ENCODE measurements at regions not wholly inside any gene's neighbourhood (a gene's known extent, or its start where the extent isn't known, plus 50 kb on each side); places are given as distances from the start of the nearest gene placed in this dataset.

GRCh38 chr19:28430214-28430613 is 782.7 kb downstream of the UQCRFS1 start:
- 0% methylated on average over 2 of the region's 2 CpGs for WGBS (ENCODE audit: insufficient coverage, insufficient replicate concordance, low lambda C conversion rate, missing lambda C conversion rate)
- no TSS peak for BruUV-seq (replicated peaks)
- H3K9me3 ChIP-seq (replicated peaks; ENCODE audit: control insufficient read depth, insufficient read depth, low read length): no peaks in the 10 kb centered on the region; the same call in 2 of the 3 replicates
- no peak overlapping the region for H3K4me3 ChIP-seq
- no peak for ATAC-seq
- ChIA-PET RAD21 (ENCODE audit: unreplicated experiment) (no interaction called here), CTCF (interaction anchor here (0.6 to 1.2 kb wide), 2 partner anchors 12 to 415 kb away, joined by 3 read pairs; no protein-coding TSS in a partner anchor), POLR2A (no interaction called here), SMC1A (ENCODE audit: uncharacterized antibody, unreplicated experiment) (interaction anchor here (1.2 to 1.4 kb wide), 2 partner anchors 11 to 90 kb away, joined by 3 to 4 read pairs; no protein-coding TSS in a partner anchor)
- H3K9ac ChIP-seq (ENCODE audit: control insufficient read depth, insufficient read depth, low read length): no peak overlapping the region
- no peak overlapping the region for H2AFZ ChIP-seq (ENCODE audit: control insufficient read depth, low read depth, low read length)
- in situ Hi-C loops (cut with MboI) (no loop called here), intact Hi-C loops (cut with micrococcal nuclease; ENCODE audit: unreplicated experiment) (no loop called here)
- DNase-seq (ENCODE audit: low read depth, low spot score): no peak
- no peak overlapping the region for H3K4me2 ChIP-seq (ENCODE audit: control insufficient read depth, insufficient read depth)
- no peak for FAIRE-seq
- no peaks in the 10 kb centered on the region for H3K36me3 ChIP-seq (ENCODE audit: control insufficient read depth in 2 of 2, insufficient read depth in 2 of 2, low read length in 1 of 2)
- H4K20me1 ChIP-seq (ENCODE audit: control insufficient read depth, insufficient read depth): no peaks in the 10 kb centered on the region
- no peaks in the 10 kb centered on the region for H3K4me1 ChIP-seq (ENCODE audit: control insufficient read depth, insufficient read depth, low read length)
- no peaks in the 10 kb centered on the region for H3K79me2 ChIP-seq (ENCODE audit: control insufficient read depth, insufficient read depth, low read length)
- no peaks in the 10 kb centered on the region for H3K27me3 ChIP-seq (replicated peaks in 1 of 2; ENCODE audit: control insufficient read depth in 2 of 2, insufficient read depth in 2 of 2, low read length in 1 of 2)
- no peak overlapping the region for H3K27ac ChIP-seq (ENCODE audit: control insufficient read depth, insufficient read depth)
- TF ChIP-seq BHLHE40 (IDR thresholded peaks at IDR 0.05; ENCODE audit: borderline replicate concordance in 1 of 2, low read depth in 2 of 2, low read length in 1 of 2): no peak
- TF ChIP-seq BMI1 (IDR thresholded peaks at IDR 0.05; ENCODE audit: borderline replicate concordance): no peak
- TF ChIP-seq SUZ12 (IDR thresholded peaks at IDR 0.05; ENCODE audit: unreplicated experiment): no peak
- TF ChIP-seq NFIC (IDR thresholded peaks at IDR 0.05; ENCODE audit: low read depth, low read length): no peak
- no peak for TF ChIP-seq IKZF2 (IDR thresholded peaks at IDR 0.05)
- TF ChIP-seq ZBTB40 (IDR thresholded peaks at IDR 0.05; ENCODE audit: borderline replicate concordance): no peak
- no peak for TF ChIP-seq ZBTB4 (CRISPR knock-in tag; IDR thresholded peaks at IDR 0.05)
- TF ChIP-seq MYB (IDR thresholded peaks at IDR 0.05; ENCODE audit: borderline replicate concordance, low read depth, low read length): no peak
- TF ChIP-seq RELA (IDR thresholded peaks at IDR 0.05; ENCODE audit: borderline replicate concordance, partially characterized antibody): no peak
- no peak for TF ChIP-seq PBX3 (IDR thresholded peaks at IDR 0.05; ENCODE audit: insufficient replicate concordance, low read depth, low read length)
- no peak for TF ChIP-seq CBFB (IDR thresholded peaks at IDR 0.05; ENCODE audit: low read depth)
- no peak for TF ChIP-seq TCF12 (IDR thresholded peaks at IDR 0.05; ENCODE audit: low read depth, low read length)
